NCI-H2196 (cell line): ENCODE measurements at regions not wholly inside any gene's neighbourhood (a gene's known extent, or its start where the extent isn't known, plus 50 kb on each side); places are given as distances from the start of the nearest gene placed in this dataset.
"Not testable (repeated sequence)": the region's sequence is repeated elsewhere in the genome, so short reads cannot be mapped to it uniquely, and the experiment has no call there.

Source experiments
- DNase-seq: peaks from one replicate; lab custom pipeline; 2025; ENCODE audit not compliant: unreplicated experiment; lab: John Stamatoyannopoulos, UW

DNA sequence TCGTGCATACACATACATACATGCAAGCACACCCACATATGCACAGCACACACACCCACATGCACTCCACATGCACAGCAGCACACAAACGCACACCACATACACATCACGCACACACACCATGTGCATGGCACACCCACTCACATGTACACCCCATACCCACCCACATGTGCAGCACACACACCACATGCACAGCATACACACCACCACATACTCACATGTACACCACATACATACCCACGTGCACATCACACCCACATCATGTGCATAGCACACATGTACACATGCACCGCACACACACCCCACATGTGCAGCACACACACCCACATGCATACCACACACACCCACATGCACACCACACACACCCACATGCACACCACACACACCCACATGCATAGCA lies 132.0 kb upstream of the RGPD4 start:
- no peak for DNase-seq

DNA sequence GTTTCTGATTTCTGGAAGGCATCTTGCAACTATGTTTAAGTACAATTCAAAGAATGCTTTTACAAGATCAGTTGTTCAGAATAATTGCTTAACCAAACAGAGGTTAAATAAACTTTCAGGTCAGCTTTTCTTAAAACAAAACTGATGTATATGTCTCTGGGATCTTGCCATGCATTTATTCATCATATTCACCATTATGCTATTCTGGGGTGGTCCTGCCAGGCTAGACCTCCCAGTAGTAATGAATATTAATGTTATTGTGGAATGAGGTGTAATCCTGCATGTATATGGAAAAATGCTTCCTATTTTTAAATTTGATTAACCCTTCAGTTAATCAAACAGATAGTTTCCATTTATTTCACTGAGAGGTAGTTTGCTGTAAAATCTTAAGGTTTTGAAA lies 129.3 kb upstream of the RGPD4 start:
- DNase-seq, result no peak

DNA sequence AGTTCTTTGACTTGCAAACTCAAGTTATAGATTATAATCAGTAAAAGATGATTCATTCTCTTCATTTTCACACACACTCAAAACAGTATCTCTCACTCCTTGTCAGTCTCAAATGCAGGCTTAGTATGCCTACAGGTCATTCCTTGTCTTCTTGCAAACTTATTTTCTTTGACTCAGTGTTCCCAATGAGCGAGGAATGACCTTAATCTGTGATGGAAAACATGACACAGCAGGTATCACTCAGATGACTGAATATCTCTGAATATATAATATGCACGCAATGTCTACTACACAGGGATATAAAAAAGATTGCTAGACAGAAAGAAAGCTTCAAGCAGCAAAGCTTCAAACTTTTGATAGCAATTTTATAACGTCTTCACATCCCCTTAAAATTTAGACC lies 127.8 kb upstream of the RGPD4 start:
- DNase-seq, result no peak

DNA sequence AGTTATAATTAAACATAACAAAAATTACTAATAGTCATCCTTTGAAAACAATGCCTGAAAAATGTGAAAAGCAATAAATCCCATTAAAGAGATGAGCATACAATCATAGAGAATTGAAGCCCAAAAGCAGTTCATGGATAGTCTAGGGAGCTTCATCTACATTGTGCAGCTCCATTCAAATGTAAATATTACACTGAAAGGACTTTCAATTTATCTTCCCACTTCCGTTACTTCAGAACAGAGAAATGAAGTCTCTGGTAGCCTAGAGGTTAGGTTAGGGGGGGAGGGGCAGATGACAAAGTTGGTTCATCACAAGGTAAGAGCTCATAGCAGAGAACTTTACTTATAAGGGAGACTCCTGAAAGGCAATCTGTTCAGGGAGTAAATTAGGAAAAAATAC lies 126.6 kb upstream of the RGPD4 start:
- no peak for DNase-seq

GRCh38 chr2:107711941-107712340 lies 114.8 kb upstream of the RGPD4 start:
- DNase-seq, result no peak

- peak; percentile 48 for DNase-seq
Measured at GRCh38 chr2:107712857-107713256, 113.8 kb upstream of the RGPD4 start.

DNA sequence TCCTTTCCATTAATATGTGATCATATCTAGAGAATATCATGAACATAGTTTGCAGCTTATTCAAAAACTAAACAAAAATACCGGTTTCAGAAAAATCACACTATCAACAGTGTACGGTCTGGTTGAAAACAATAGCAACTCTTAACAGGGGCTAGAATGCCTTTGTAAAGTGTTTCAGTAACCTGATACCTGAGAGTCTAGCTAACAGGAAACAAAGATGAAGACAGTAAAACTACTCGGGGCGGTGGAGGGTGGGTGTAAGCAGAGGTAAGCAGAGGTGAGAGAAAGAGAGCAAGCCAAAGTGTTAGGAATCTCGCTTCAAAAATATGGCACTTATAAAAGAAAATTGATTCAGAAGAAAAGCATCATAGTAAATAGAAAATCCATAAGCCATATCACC lies 109.0 kb upstream of the RGPD4 start:
- DNase-seq, result no peak

- no peak for DNase-seq
Measured at GRCh38 chr2:107719141-107719540, 107.6 kb upstream of the RGPD4 start.

DNA sequence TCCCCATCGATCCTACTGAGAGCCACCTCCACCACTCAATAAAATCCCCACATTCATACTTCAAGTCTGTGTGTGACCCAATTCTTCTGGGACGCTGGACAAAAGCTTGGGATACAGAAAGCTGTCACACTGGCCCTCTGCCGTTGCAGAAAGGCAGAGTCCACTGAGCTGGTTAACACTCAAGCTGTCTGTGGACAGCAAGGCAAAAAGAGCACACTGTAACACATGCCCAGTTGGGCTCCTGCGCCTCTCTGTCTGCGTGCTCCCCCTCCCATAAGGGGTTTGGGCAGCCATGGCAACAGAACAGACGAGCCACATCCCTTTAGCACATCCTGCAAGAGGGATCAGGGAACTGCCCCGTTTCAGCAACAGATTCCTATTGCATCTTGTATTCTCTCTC lies 106.9 kb upstream of the RGPD4 start:
- no peak for DNase-seq

GRCh38 chr2:107721178-107721577 lies 105.5 kb upstream of the RGPD4 start:
- DNase-seq, result no peak

- DNase-seq, result no peak
Measured at GRCh38 chr2:107721586-107721985, 105.1 kb upstream of the RGPD4 start.

DNA sequence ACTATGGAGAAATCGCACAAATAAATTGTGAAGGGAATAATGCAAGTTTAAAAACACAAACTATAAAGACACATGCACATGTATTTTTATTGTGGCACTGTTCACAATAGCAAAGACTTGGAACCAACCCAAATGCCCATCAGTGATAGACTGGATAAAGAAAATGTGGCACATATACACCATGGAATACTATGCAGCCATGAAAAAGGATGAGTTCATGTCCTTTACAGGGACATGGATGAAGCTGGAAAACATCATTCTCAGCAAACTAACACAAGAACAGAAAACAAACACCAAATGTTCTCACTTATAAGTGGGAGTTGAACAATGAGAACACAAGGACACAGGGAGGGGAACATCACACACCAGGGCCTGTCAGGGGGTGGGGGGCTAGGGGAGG lies 100.9 kb upstream of the RGPD4 start:
- not testable (repeated sequence) for DNase-seq

GRCh38 chr2:107727318-107727717 lies 99.4 kb upstream of the RGPD4 start:
- no peak for DNase-seq

- no peak for DNase-seq
Measured at GRCh38 chr2:107728586-107728985, 98.1 kb upstream of the RGPD4 start.

DNA sequence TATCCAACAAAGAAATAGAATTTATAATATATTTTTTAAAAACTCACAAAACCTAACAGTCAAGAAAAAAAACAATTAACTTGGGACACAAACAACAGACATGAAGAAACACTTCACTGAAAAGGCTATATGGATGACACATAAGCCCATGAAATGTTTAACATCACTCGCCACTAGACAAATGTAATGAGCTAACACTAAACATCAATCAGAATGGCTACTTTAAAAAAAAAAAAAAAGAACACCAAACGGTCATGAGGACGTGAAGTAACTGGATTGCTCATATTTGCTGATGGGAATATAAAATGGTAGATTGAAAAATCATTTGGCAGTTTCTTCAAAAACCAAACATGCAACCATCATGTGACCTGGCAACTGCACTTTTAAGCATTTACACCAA lies 97.3 kb upstream of the RGPD4 start:
- no peak for DNase-seq

GRCh38 chr2:107730898-107731297 lies 95.8 kb upstream of the RGPD4 start:
- DNase-seq, result no peak

- DNase-seq, result no peak
Measured at GRCh38 chr2:107731435-107731834, 95.3 kb upstream of the RGPD4 start.

DNA sequence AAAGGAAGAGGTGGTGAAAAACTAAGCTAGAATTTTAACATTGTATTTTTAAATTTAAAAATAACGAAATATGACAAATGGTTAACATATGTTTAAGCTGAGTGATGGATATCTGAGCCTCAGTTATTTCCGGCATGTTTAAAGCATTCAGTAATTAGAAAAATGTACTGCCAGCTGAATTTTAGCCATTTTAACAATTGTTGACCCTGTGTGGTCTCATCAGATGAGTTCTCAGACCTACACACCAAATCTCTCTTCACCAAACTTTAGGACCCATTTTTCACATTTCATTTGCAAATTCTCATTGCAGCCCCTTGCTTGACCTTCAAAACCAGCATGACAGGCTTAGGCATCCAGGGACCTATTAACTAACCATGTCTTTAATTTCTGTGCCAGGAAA lies 91.5 kb upstream of the RGPD4 start:
- DNase-seq, result no peak

DNA sequence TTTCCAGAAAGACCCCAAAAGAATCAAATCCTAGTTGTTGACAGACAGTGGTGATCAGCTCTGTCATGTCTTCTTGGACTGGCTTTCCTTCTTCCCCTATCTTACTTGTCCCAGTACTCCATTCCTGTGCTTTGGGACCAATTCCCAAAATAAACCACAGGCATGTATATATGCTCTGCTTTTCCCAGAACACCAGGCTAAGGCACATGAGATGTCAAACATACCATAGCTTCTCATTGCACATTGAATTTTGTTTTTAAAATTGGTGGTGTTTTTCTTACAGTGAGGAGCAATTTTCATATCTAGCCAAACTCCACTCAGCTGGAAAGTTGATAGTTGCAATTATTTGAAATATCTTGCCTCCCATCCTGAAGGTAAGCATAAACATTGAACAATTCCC lies 88.9 kb upstream of the RGPD4 start:
- no peak for DNase-seq

GRCh38 chr2:107738266-107738665 lies 88.4 kb upstream of the RGPD4 start:
- DNase-seq, result no peak

- no peak for DNase-seq
Measured at GRCh38 chr2:107740300-107740699, 86.4 kb upstream of the RGPD4 start.

GRCh38 chr2:107742460-107743027 lies 84.1 kb upstream of the RGPD4 start:
- DNase-seq, result no peak

GRCh38 chr2:107743274-107743673 lies 83.4 kb upstream of the RGPD4 start:
- DNase-seq, result no peak

DNA sequence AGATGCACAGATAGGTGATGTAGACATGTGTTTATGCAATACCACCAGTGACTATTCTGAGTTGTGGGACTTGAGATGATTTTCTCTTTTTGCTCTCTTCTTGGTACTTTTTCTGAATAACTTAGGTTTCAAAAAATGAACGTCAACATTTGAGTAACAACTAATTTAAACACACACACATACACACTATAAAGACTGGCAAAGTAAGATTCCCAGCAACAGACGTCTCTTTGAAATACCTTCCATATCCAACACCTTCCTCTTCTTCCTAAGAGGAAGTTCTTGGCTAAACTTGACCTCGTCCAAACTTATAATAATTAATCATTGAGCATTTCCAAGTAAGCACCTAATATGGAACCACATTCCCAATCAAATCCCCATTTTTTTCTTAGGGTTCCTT lies 81.6 kb upstream of the RGPD4 start:
- no peak for DNase-seq
